ENCODE measurements at regions not wholly inside any gene's neighbourhood (a gene's known extent, or its start where the extent isn't known, plus 50 kb on each side); places are given as distances from the start of the nearest gene placed in this dataset.
"Not testable (repeated sequence)": the region's sequence is repeated elsewhere in the genome, so short reads cannot be mapped to it uniquely, and the experiment has no call there.

GRCh38 chr12:107864727-107865126 is 90.2 kb downstream of the ASCL4 start:
- not testable (repeated sequence) for TF ChIP-seq POLR2A, CTCF (IDR thresholded peaks at IDR 0.05)

Data from Peyer's patch (tissue), 4 donors.